WI38 (cell line): ENCODE measurements at regions not wholly inside any gene's neighbourhood (a gene's known extent, or its start where the extent isn't known, plus 50 kb on each side); places are given as distances from the start of the nearest gene placed in this dataset.
A peak's percentile ranks its signal among the peaks of the same experiment; 100 is the strongest.

ENCODE experiments used
- H3K4me3 ChIP-seq: 2 replicates; pipeline ENCODE4 v1.5.1; 2011; ENCODE audit warnings: low read depth, mild to moderate bottlenecking, control low read depth, low read length
- CTCF ChIP-seq: IDR thresholded peaks from 2 replicates; pipeline ENCODE4 v1.5.1; 2012; ENCODE audit warnings: low read depth, mild to moderate bottlenecking, control low read depth, low read length

GRCh38 chr20:4584510-4584909 lies 101.7 kb upstream of the PRNP start:
- H3K4me3 ChIP-seq = no peak overlapping the region
- no peak for TF ChIP-seq CTCF

GRCh38 chr20:4581838-4582237 lies 104.4 kb upstream of the PRNP start:
- TF ChIP-seq CTCF = no peak

GRCh38 chr20:4578375-4578774 lies 107.9 kb upstream of the PRNP start:
- no peak overlapping the region for H3K4me3 ChIP-seq
- no peak for TF ChIP-seq CTCF

More at GRCh38 chr20:4581838-4582237, 104.4 kb upstream of the PRNP start:
- H3K4me3 ChIP-seq = no peak overlapping the region

- TF ChIP-seq CTCF = no peak
- peak overlapping the region; percentile 9; the same call in 1 of the 2 replicates for H3K4me3 ChIP-seq
Measured at GRCh38 chr20:4574356-4574690, 111.9 kb upstream of the PRNP start.

GRCh38 chr20:4573564-4574355 lies 112.5 kb upstream of the PRNP start:
- no peak for TF ChIP-seq CTCF
- H3K4me3 ChIP-seq = peak overlapping the region; percentile 9

- no peak for TF ChIP-seq CTCF
- no peak overlapping the region for H3K4me3 ChIP-seq
Measured at GRCh38 chr20:4571759-4572531, 114.3 kb upstream of the PRNP start.

GRCh38 chr20:4569865-4570264 lies 116.4 kb upstream of the PRNP start:
- H3K4me3 ChIP-seq = no peak overlapping the region
- TF ChIP-seq CTCF = no peak
